ENCODE measurements at regions not wholly inside any gene's neighbourhood (a gene's known extent, or its start where the extent isn't known, plus 50 kb on each side); places are given as distances from the start of the nearest gene placed in this dataset.
"Not testable (repeated sequence)": the region's sequence is repeated elsewhere in the genome, so short reads cannot be mapped to it uniquely, and the experiment has no call there.

DNA sequence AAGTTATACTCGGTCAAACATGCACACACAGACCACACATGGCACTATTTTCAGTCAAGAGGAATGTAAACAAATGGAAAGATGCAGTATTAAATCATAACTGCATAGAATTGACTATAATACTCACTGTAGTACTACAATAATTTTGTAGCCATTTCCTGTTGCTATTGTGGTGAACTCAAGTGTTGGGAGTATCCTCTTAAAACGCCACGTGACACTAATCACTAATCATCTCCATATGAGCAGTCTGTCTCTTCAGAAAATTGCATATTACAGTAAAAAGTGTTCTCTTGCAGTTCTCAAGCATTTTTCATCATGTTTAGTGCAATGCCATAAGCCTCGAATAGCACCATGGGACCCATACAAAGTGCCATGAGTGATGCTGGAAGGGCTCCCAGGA is 258.7 kb upstream of the ID4 start:
- Histone ChIP-seq H3K27ac (ENCODE audit: low read depth, low read length) (no peak overlapping the region), H3K36me3 (ENCODE audit: control insufficient read depth in 3 of 3, insufficient read depth in 3 of 3, low read length in 3 of 3) (no peaks in the 10 kb centered on the region), H3K9ac (ENCODE audit: low read depth in 1 of 3, low read length in 3 of 3) (no peak overlapping the region), H3K4me3 (ENCODE audit: low read length in 3 of 3) (no peak overlapping the region), H3K9me3 (ENCODE audit: control insufficient read depth in 3 of 3, low read length in 3 of 3) (peaks cover 0 to 2% (median 0%) of the 10 kb centered on the region in 3 donors), H3K27me3 (ENCODE audit: control insufficient read depth in 3 of 3, insufficient read depth in 3 of 3, low read length in 3 of 3) (no peaks in the 10 kb centered on the region), H3K4me1 (ENCODE audit: control insufficient read depth in 3 of 3, insufficient read depth in 3 of 3, low read length in 3 of 3) (no peaks in the 10 kb centered on the region)

DNA sequence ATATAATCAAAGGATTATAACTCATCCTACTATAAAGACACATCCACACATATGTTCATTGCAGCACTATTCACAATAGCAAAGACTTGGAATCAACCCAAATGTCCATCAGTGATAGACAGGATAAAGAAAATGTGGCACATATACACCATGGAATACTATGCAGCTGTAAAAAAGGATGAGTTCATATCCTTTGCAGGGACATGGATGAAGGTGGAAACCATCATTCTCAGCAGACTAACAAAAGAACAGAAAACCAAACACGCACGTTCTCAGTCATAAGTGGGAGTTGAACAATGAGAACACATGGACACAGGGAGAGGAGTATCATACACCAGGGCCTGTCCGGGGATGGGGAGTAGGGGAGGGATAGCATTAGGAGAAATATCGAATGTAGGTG is 253.0 kb upstream of the ID4 start:
- not testable (repeated sequence) for H3K27me3 ChIP-seq (ENCODE audit: control insufficient read depth in 3 of 3, insufficient read depth in 3 of 3, low read length in 3 of 3); H3K9ac ChIP-seq (ENCODE audit: low read depth in 1 of 3, low read length in 3 of 3); H3K9me3 ChIP-seq (ENCODE audit: control insufficient read depth in 3 of 3, low read length in 3 of 3); H3K27ac ChIP-seq (ENCODE audit: low read depth, low read length); H3K4me1 ChIP-seq (ENCODE audit: control insufficient read depth in 3 of 3, insufficient read depth in 3 of 3, low read length in 3 of 3); H3K4me3 ChIP-seq (ENCODE audit: low read length in 3 of 3); H3K36me3 ChIP-seq (ENCODE audit: control insufficient read depth in 3 of 3, insufficient read depth in 3 of 3, low read length in 3 of 3)

DNA sequence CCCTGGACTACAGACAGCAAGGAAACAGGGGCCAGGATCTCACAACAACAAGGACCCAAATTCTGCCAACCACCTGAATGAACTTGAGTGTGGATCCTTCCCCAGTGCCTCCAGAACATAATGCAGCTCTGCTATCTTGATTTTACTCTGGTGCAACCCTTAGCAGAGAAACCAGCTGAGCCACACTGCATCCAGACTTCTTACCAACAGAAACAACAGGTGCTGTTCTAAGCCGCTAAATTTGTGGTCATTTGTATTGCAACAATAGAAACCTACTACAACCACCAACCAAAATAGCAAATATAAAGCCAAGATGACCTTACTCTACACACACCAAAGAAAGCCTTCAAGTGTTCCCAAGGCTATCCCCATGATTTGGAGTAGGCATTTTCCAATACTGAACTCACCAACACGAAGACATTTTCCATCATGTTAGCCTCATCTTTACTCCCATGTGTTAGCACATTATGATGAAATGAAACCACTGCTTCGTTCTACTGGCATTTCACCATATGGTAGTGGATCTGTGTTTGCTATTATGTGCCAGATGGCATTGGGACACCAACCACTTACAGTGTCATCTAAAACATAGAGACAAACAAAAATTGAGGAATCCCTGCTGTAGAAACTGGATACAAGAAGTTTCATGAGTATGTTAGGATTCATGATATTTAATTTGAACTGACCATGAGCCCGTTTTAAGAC is 249.8 kb upstream of the ID4 start:
- no peak overlapping the region for H3K4me3 ChIP-seq (ENCODE audit: low read length in 3 of 3)

DNA sequence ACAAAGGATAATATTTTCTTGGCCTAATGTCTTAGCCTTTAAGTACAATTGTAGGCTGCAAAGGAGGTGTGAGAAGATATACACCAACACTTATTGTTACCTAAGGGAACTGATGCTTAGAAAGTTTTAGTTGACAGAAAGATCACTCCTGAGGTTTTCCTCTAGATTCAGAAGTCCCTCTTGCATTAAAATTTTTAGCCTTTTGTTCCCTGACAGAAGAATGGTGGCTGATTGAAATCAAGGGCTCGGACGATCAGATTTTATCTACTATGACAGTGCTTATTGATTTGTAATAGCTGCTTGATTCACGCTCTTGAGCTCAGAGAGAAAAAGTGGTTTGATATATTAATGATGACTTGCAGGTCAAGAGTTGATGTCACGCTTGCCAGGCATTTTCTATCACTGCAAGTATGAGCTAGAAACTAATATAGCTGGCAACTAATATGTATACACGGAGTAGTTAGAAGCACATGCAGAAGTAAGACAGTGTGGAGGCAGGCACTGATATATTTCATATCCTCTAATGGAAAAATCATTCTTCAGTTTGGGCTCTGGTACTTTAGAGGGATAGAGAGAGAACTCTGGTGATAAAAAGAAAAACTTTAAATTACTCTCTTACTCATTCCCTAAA is 246.6 kb upstream of the ID4 start:
- no peak overlapping the region for H3K4me3 ChIP-seq (ENCODE audit: low read length in 3 of 3)
- H3K27me3 ChIP-seq (ENCODE audit: control insufficient read depth in 3 of 3, insufficient read depth in 3 of 3, low read length in 3 of 3), result no peaks in the 10 kb centered on the region
- H3K9me3 ChIP-seq (ENCODE audit: control insufficient read depth in 3 of 3, low read length in 3 of 3), result no peaks in the 10 kb centered on the region
- H3K36me3 ChIP-seq (ENCODE audit: control insufficient read depth in 3 of 3, insufficient read depth in 3 of 3, low read length in 3 of 3), result no peaks in the 10 kb centered on the region
- no peak overlapping the region for H3K27ac ChIP-seq (ENCODE audit: low read depth, low read length)
- no peaks in the 10 kb centered on the region for H3K4me1 ChIP-seq (ENCODE audit: control insufficient read depth in 3 of 3, insufficient read depth in 3 of 3, low read length in 3 of 3)
- no peak overlapping the region for H3K9ac ChIP-seq (ENCODE audit: low read depth in 1 of 3, low read length in 3 of 3)

More for the DNA sequence above, 249.8 kb upstream of the ID4 start:
- Histone ChIP-seq H3K9me3 (ENCODE audit: control insufficient read depth in 3 of 3, low read length in 3 of 3) (no peaks in the 10 kb centered on the region), H3K27ac (ENCODE audit: low read depth, low read length) (no peak overlapping the region), H3K4me1 (ENCODE audit: control insufficient read depth in 3 of 3, insufficient read depth in 3 of 3, low read length in 3 of 3) (no peaks in the 10 kb centered on the region), H3K27me3 (ENCODE audit: control insufficient read depth in 3 of 3, insufficient read depth in 3 of 3, low read length in 3 of 3) (no peaks in the 10 kb centered on the region), H3K9ac (ENCODE audit: low read depth in 1 of 3, low read length in 3 of 3) (no peak overlapping the region), H3K36me3 (ENCODE audit: control insufficient read depth in 3 of 3, insufficient read depth in 3 of 3, low read length in 3 of 3) (no peaks in the 10 kb centered on the region)

DNA sequence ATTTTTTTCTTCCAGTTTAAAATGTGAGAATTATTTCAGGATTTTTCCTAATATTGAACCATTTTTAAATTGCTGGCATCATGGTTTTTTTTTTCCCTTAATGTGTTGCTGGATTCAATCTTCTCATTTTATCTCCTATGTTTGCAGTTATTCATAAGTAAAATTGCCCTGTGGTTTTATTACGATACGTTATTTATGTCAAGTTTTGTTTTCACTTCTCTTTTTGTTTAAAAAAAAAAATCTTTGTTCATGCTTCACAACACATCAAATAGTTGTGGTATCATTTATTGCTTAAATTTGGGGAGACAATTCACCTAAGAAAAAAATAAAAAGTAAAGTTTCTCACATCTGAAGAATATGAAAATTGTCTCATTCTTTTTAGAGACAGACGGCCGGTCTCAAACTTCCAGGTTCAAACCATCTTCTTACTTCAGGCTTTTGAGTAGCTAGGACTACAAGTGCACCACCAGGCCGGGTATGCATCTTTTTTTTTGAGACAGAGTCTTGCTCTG is 239.3 kb upstream of the ID4 start:
- no peaks in the 10 kb centered on the region for H3K4me1 ChIP-seq (ENCODE audit: control insufficient read depth in 3 of 3, insufficient read depth in 3 of 3, low read length in 3 of 3)
- no peaks in the 10 kb centered on the region for H3K27me3 ChIP-seq (ENCODE audit: control insufficient read depth in 3 of 3, insufficient read depth in 3 of 3, low read length in 3 of 3)
- no peak overlapping the region for H3K27ac ChIP-seq (ENCODE audit: low read depth, low read length)
- no peaks in the 10 kb centered on the region for H3K36me3 ChIP-seq (ENCODE audit: control insufficient read depth in 3 of 3, insufficient read depth in 3 of 3, low read length in 3 of 3)
- H3K9ac ChIP-seq (ENCODE audit: low read depth in 1 of 3, low read length in 3 of 3), result no peak overlapping the region
- H3K9me3 ChIP-seq (ENCODE audit: control insufficient read depth in 3 of 3, low read length in 3 of 3), result no peaks in the 10 kb centered on the region
- H3K4me3 ChIP-seq (ENCODE audit: low read length in 3 of 3), result no peak overlapping the region

DNA sequence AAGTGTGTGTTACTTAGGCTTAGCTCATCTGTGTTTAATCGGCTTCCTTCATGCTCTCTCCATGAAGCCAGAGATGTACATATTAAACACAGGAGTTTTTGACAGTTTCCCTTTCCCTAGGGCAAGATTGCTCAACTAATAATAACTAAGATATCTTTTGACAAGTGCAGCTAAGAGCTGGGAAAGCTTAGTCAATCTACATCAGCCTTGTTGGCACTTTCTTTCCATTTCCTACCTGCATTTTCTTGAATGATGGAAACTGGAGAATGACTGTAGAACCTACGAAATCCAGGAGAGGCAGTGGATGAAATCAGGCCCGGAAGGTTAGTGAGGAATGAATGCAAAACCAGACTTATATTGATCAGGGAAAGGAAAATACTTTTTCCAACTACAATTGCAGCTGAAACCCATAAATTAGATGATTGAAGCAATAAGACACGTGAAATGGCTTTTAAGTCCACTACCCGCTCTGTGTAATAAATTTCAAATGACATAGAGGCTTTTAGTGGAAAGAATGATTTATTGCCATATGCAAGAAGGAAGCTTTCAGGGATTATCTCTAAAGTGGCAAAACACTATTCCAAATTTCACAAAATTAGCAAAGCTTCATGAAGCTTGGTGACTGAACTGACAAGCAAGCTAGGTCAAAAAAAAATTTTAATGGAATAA is 237.2 kb upstream of the ID4 start:
- Histone ChIP-seq H3K9ac (ENCODE audit: low read depth in 1 of 3, low read length in 3 of 3) (no peak overlapping the region), H3K36me3 (ENCODE audit: control insufficient read depth in 3 of 3, insufficient read depth in 3 of 3, low read length in 3 of 3) (no peaks in the 10 kb centered on the region), H3K4me3 (ENCODE audit: low read length in 3 of 3) (no peak overlapping the region), H3K27me3 (ENCODE audit: control insufficient read depth in 3 of 3, insufficient read depth in 3 of 3, low read length in 3 of 3) (no peaks in the 10 kb centered on the region), H3K27ac (ENCODE audit: low read depth, low read length) (no peak overlapping the region), H3K9me3 (ENCODE audit: control insufficient read depth in 3 of 3, low read length in 3 of 3) (no peaks in the 10 kb centered on the region), H3K4me1 (ENCODE audit: control insufficient read depth in 3 of 3, insufficient read depth in 3 of 3, low read length in 3 of 3) (no peaks in the 10 kb centered on the region)

DNA sequence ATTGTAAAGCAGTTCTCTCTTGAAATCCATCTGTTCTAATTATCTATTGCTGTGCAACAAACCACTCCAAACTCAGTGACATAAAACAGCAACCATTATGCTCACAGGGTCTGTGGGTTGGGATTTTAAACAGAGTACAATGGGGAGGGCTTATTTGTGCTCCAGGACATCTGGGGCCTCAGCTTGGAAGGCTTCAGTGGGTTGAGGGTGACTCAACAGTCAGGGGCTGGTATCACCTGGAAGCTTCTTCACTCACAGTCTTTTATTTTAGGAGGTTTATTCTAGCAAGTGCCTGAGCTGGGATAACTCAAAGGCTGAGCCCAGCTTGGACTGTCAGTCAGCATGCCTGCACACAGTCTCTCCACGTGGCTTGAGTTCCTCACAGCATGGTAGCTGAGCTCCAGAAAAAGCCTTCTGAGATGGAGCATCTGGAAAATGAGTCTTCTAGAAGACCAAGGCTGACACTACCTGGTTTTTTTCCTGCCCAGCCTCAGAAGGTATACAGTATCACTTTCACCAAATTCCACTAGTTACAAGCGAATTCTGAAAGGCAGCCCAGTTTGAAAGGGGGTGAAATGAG is 234.6 kb upstream of the ID4 start:
- Histone ChIP-seq H3K4me3 (ENCODE audit: low read length in 3 of 3) (no peak overlapping the region), H3K9ac (ENCODE audit: low read depth in 1 of 3, low read length in 3 of 3) (no peak overlapping the region), H3K36me3 (ENCODE audit: control insufficient read depth in 3 of 3, insufficient read depth in 3 of 3, low read length in 3 of 3) (no peaks in the 10 kb centered on the region), H3K9me3 (ENCODE audit: control insufficient read depth in 3 of 3, low read length in 3 of 3) (no peaks in the 10 kb centered on the region), H3K27me3 (ENCODE audit: control insufficient read depth in 3 of 3, insufficient read depth in 3 of 3, low read length in 3 of 3) (no peaks in the 10 kb centered on the region), H3K4me1 (ENCODE audit: control insufficient read depth in 3 of 3, insufficient read depth in 3 of 3, low read length in 3 of 3) (no peaks in the 10 kb centered on the region), H3K27ac (ENCODE audit: low read depth, low read length) (no peak overlapping the region)

DNA sequence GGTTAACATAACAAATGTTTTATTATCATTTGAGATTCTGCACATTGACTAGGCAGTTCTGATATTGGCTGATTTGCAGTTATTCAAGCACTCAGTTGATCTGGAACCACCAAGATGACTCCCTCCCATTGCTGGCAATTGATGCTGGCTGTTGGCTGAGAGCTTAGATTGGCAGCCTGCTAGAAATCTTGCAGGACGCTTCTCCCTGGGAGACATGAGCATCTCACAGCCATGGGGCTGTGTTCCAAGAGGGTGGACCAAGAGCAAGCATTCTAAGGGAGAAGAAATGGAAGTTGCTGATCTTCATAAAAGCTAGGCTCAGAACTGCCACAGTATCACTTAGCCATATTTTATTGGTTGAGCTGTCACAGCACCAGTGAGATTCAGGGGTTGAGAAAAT is 233.4 kb upstream of the ID4 start:
- no peak overlapping the region for H3K27ac ChIP-seq (ENCODE audit: low read depth, low read length)
- H3K27me3 ChIP-seq (ENCODE audit: control insufficient read depth in 3 of 3, insufficient read depth in 3 of 3, low read length in 3 of 3), result no peaks in the 10 kb centered on the region
- H3K4me1 ChIP-seq (ENCODE audit: control insufficient read depth in 3 of 3, insufficient read depth in 3 of 3, low read length in 3 of 3), result no peaks in the 10 kb centered on the region
- H3K36me3 ChIP-seq (ENCODE audit: control insufficient read depth in 3 of 3, insufficient read depth in 3 of 3, low read length in 3 of 3), result no peaks in the 10 kb centered on the region
- no peak overlapping the region for H3K9ac ChIP-seq (ENCODE audit: low read depth in 1 of 3, low read length in 3 of 3)
- H3K9me3 ChIP-seq (ENCODE audit: control insufficient read depth in 3 of 3, low read length in 3 of 3), result no peaks in the 10 kb centered on the region
- no peak overlapping the region for H3K4me3 ChIP-seq (ENCODE audit: low read length in 3 of 3)

DNA sequence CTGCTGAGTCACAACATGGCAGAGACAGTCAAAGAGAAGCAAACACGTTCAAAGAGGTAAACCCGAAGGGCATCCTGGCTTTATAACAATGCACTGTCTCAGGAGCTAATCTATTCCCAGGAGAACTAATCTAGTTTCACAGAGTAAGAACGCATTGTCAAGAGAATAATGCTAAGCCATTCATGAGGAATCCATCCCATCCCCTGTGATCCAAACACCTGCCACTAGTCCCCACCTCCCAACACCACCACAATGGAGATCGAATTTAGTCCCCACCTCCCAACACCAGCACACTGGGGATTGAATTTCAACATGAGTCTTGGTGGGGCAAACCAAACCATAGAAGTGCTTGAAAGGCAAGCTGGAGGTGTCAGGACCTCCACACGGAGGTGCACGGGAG is 231.5 kb upstream of the ID4 start:
- Histone ChIP-seq H3K4me3 (ENCODE audit: low read length in 3 of 3) (no peak overlapping the region), H3K9me3 (ENCODE audit: control insufficient read depth in 3 of 3, low read length in 3 of 3) (no peaks in the 10 kb centered on the region)

DNA sequence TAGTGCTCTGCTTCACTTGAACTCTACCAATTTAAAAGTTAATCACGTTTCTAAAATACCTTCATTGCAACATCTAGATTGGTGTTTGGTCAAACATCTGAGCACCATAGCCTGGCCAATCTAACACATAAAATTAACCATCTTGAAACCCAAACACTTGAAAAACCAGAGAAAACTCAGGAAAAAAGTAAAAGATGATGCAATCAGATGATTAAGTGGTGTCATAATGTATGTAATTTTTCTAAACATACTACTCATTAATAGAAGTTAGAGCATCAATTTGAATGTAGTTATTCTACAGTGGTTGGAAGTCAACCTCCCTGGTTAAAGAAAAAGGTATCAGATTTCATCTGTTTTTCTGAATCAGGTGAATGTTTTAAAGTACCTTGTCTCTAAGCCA is 228.6 kb upstream of the ID4 start:
- no peaks in the 10 kb centered on the region for H3K27me3 ChIP-seq (ENCODE audit: control insufficient read depth in 3 of 3, insufficient read depth in 3 of 3, low read length in 3 of 3)
- no peaks in the 10 kb centered on the region for H3K36me3 ChIP-seq (ENCODE audit: control insufficient read depth in 3 of 3, insufficient read depth in 3 of 3, low read length in 3 of 3)
- no peaks in the 10 kb centered on the region for H3K4me1 ChIP-seq (ENCODE audit: control insufficient read depth in 3 of 3, insufficient read depth in 3 of 3, low read length in 3 of 3)
- no peak overlapping the region for H3K27ac ChIP-seq (ENCODE audit: low read depth, low read length)
- H3K9ac ChIP-seq (ENCODE audit: low read depth in 1 of 3, low read length in 3 of 3), result no peak overlapping the region
- no peaks in the 10 kb centered on the region for H3K9me3 ChIP-seq (ENCODE audit: control insufficient read depth in 3 of 3, low read length in 3 of 3)
- no peak overlapping the region for H3K4me3 ChIP-seq (ENCODE audit: low read length in 3 of 3)

More for the DNA sequence above, 231.5 kb upstream of the ID4 start:
- no peaks in the 10 kb centered on the region for H3K36me3 ChIP-seq (ENCODE audit: control insufficient read depth in 3 of 3, insufficient read depth in 3 of 3, low read length in 3 of 3)
- H3K27me3 ChIP-seq (ENCODE audit: control insufficient read depth in 3 of 3, insufficient read depth in 3 of 3, low read length in 3 of 3), result no peaks in the 10 kb centered on the region
- H3K4me1 ChIP-seq (ENCODE audit: control insufficient read depth in 3 of 3, insufficient read depth in 3 of 3, low read length in 3 of 3), result no peaks in the 10 kb centered on the region
- H3K27ac ChIP-seq (ENCODE audit: low read depth, low read length), result no peak overlapping the region
- H3K9ac ChIP-seq (ENCODE audit: low read depth in 1 of 3, low read length in 3 of 3), result no peak overlapping the region

All from skeletal muscle tissue (tissue), 3 donors.